ENCODE measurements at regions not wholly inside any gene's neighbourhood (a gene's known extent, or its start where the extent isn't known, plus 50 kb on each side); places are given as distances from the start of the nearest gene placed in this dataset.

GRCh38 chr11:100586361-100587101 is 100.6 kb upstream of the ARHGAP42 start:
- 52 to 66% (median 62%) methylated on average over 2 of the region's 2 CpGs for WGBS, 3 donors
- Histone ChIP-seq H3K27me3 (ENCODE audit: insufficient read depth in 3 of 3, low read length in 2 of 3) (no peaks in the 10 kb centered on the region), H3K27ac (no peak overlapping the region), H3K4me1 (no peaks in the 10 kb centered on the region), H3K9me3 (no peaks in the 10 kb centered on the region), H3K4me3 (no peak overlapping the region), H3K36me3 (ENCODE audit: insufficient read depth in 1 of 2, low read depth in 1 of 2) (no peaks in the 10 kb centered on the region)
- TF ChIP-seq CTCF (IDR thresholded peaks at IDR 0.05): no peak
- DNase-seq (no peak), ATAC-seq (no peak)
- intact Hi-C loops (cut with DNase I): no loop called here

DNA sequence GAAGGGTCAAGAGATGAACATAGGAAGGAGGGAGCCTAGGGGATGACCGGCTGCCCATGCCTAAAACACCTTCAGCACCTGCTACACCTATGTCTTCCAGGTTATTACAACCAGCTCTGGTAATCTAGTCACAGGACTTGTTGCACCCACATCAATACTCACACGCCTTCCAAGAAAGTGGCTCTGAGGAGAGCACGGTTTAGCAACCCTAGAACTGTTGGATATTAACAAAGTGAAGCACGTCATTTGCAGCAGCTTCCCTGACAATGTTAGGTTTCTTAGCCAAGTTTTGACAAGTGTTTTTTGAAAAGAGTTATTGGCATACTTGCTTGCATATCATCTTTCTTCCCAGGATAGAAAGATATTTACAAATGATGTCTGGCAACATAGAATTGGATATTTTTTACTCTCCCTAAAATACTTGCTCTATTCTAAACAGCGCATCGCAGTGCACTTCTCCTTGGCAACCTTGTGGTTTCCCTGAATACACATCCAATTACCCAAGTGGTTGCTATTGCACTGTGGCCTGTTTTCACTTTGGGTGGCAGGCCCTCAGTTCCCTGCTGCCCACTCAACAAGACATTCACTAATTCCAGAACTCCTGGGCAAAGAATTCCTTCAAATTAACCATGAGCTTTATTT is 94.3 kb upstream of the ARHGAP42 start:
- no peak overlapping the region for H3K4me3 ChIP-seq
- H3K27me3 ChIP-seq (ENCODE audit: insufficient read depth in 3 of 3, low read length in 2 of 3): no peaks in the 10 kb centered on the region
- ATAC-seq: peak in 1 of 4 donors; percentile 19
- intact Hi-C loops (cut with DNase I): no loop called here
- TF ChIP-seq CTCF (IDR thresholded peaks at IDR 0.05): no peak
- no peak overlapping the region for H3K27ac ChIP-seq
- H3K36me3 ChIP-seq (ENCODE audit: insufficient read depth in 1 of 2, low read depth in 1 of 2): no peaks in the 10 kb centered on the region
- H3K4me1 ChIP-seq: no peaks in the 10 kb centered on the region
- DNase-seq: no peak
- H3K9me3 ChIP-seq: no peaks in the 10 kb centered on the region
- WGBS, 3 donors: 47 to 61% (median 47%) methylated on average over 6 of the region's 6 CpGs

GRCh38 chr11:100593291-100593690 is 93.8 kb upstream of the ARHGAP42 start:
- no peak for TF ChIP-seq CTCF (IDR thresholded peaks at IDR 0.05)
- Histone ChIP-seq H3K27ac (no peak overlapping the region), H3K36me3 (ENCODE audit: insufficient read depth in 1 of 2, low read depth in 1 of 2) (no peaks in the 10 kb centered on the region), H3K27me3 (ENCODE audit: insufficient read depth in 3 of 3, low read length in 2 of 3) (no peaks in the 10 kb centered on the region), H3K4me3 (no peak overlapping the region), H3K9me3 (no peaks in the 10 kb centered on the region), H3K4me1 (no peaks in the 10 kb centered on the region)
- ATAC-seq (no peak), DNase-seq (no peak)
- intact Hi-C loops (cut with DNase I): no loop called here
- WGBS, 3 donors: 70 to 88% (median 74%) methylated on average over 2 of the region's 2 CpGs

DNA sequence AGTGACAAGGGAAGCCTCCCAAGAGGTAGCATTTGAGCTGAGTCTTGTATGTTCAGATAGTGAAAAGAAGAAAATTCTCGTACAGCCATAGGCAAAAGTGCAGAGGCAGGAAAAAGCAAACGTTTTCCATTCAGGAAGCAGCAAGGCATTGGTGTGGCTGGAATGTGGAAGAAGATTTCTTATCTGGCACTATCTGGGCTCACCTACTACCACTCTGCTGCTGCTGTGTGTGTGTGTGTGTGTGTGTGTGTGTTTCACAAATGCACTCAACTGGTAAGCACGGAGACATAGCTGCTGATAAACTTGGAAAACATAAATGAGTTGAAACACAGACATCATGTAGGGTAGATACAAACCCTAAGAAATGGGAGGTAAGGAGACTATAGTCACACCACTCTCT is 92.8 kb upstream of the ARHGAP42 start:
- Histone ChIP-seq H3K4me1 (no peaks in the 10 kb centered on the region), H3K27ac (no peak overlapping the region), H3K9me3 (no peaks in the 10 kb centered on the region), H3K36me3 (ENCODE audit: insufficient read depth in 1 of 2, low read depth in 1 of 2) (no peaks in the 10 kb centered on the region), H3K27me3 (ENCODE audit: insufficient read depth in 3 of 3, low read length in 2 of 3) (no peaks in the 10 kb centered on the region), H3K4me3 (no peak overlapping the region)
- WGBS, 3 donors: 66 to 72% (median 69%) methylated on average over 3 of the region's 3 CpGs
- no peak for TF ChIP-seq CTCF (IDR thresholded peaks at IDR 0.05)
- intact Hi-C loops (cut with DNase I): no loop called here
- ATAC-seq: no peak
- no peak for DNase-seq

All from psoas muscle (tissue), 7 donors.